Liver (tissue), 8 donors: ENCODE measurements at regions not wholly inside any gene's neighbourhood (a gene's known extent, or its start where the extent isn't known, plus 50 kb on each side); places are given as distances from the start of the nearest gene placed in this dataset.

Experiments
- DNase-seq: peaks from one replicate; pipeline ENCODE4 v3.0.0-alpha.2; 2017; ENCODE audit warnings: low spot score
- H3K27ac ChIP-seq, 2 donors: one replicate each; pipeline ENCODE4 v1.7.0; 2013; ENCODE audit warnings: inconsistent platforms in 2 of 2, low read length in 2 of 2, control low read depth in 1 of 2, low read depth in 1 of 2, mild to moderate bottlenecking in 1 of 2
- H3K27me3 ChIP-seq, 4 donors: one replicate each; pipeline versions ENCODE4 v1.6.1 to v1.7.0; 2013; ENCODE audit warnings: low read length in 3 of 4, inconsistent platforms in 1 of 4, mild to moderate bottlenecking in 1 of 4, moderate library complexity in 1 of 4; ENCODE audit not compliant: control insufficient read depth in 4 of 4, insufficient read depth in 4 of 4
- H3K36me3 ChIP-seq, 4 donors: one replicate each; pipeline versions ENCODE4 v1.6.1 to v1.7.0; 2013; ENCODE audit warnings: low read length in 3 of 4, mild to moderate bottlenecking in 3 of 4, low read depth in 1 of 4, moderate library complexity in 1 of 4; ENCODE audit not compliant: control insufficient read depth in 4 of 4, insufficient read depth in 3 of 4
- H3K4me1 ChIP-seq, 4 donors: one replicate each; pipeline versions ENCODE4 v1.6.1 to v1.7.0; 2013; ENCODE audit warnings: low read length in 3 of 4, mild to moderate bottlenecking in 3 of 4, moderate library complexity in 1 of 4; ENCODE audit not compliant: control insufficient read depth in 4 of 4, insufficient read depth in 4 of 4
- H3K4me3 ChIP-seq, 3 donors: one replicate each; pipeline versions ENCODE4 v1.6.1 to v1.7.0; 2013; ENCODE audit warnings: low read length in 3 of 3, control low read depth in 1 of 3, low read depth in 1 of 3, mild to moderate bottlenecking in 1 of 3
- H3K9ac ChIP-seq, 2 donors: one replicate each; pipeline ENCODE4 v1.7.0; 2013; ENCODE audit warnings: low read length in 2 of 2, mild to moderate bottlenecking in 2 of 2, moderate library complexity in 2 of 2, control low read depth in 1 of 2, low read depth in 1 of 2
- H3K9me3 ChIP-seq, 4 donors: one replicate each; pipeline versions ENCODE4 v1.6.1 to v1.7.0; 2013; ENCODE audit warnings: low read length in 3 of 4; ENCODE audit not compliant: control insufficient read depth in 4 of 4
- ATF3 ChIP-seq: IDR thresholded peaks from 2 replicates; pipeline ENCODE4 v1.6.1; 2016; ENCODE audit warnings: antibody characterized with exemption
- CTCF ChIP-seq: fragments of 150-350 bp; IDR thresholded peaks from 2 replicates; pipeline ENCODE4 v1.5.1; 2017; ENCODE audit warnings: improper control_type of control experiment, low read depth, low read length; ENCODE audit not compliant: missing input control
- EGR1 ChIP-seq, 2 donors: IDR thresholded peaks; 2 replicates each; pipeline ENCODE4 v1.6.1; 2016 to 2018; ENCODE audit warnings: antibody characterized with exemption in 2 of 2, low read depth in 2 of 2
- FOXA1 ChIP-seq: IDR thresholded peaks from 2 replicates; pipeline ENCODE4 v1.6.1; 2016; ENCODE audit warnings: antibody characterized with exemption
- FOXA2 ChIP-seq: IDR thresholded peaks from 2 replicates; pipeline ENCODE4 v1.6.1; 2016; ENCODE audit warnings: antibody characterized with exemption
- GABPA ChIP-seq, 2 donors: IDR thresholded peaks in 1 of 2; conservative IDR thresholded peaks in 1 of 2; 2 replicates each; pipeline ENCODE4 v1.6.1; 2016; ENCODE audit warnings: antibody characterized with exemption in 2 of 2, mild to moderate bottlenecking in 1 of 2, moderate library complexity in 1 of 2
- HNF4A ChIP-seq, 2 donors: conservative IDR thresholded peaks; 2 replicates each; pipeline ENCODE4 v1.6.1; 2016; ENCODE audit warnings: antibody characterized with exemption in 2 of 2, mild to moderate bottlenecking in 2 of 2
- HNF4G ChIP-seq: IDR thresholded peaks from 2 replicates; pipeline ENCODE4 v1.6.1; 2016; ENCODE audit warnings: antibody characterized with exemption
- JUND ChIP-seq, 2 donors: IDR thresholded peaks; 2 replicates each; pipeline ENCODE4 v1.6.1; 2016; ENCODE audit warnings: antibody characterized with exemption in 2 of 2
- MAX ChIP-seq: IDR thresholded peaks from 2 replicates; pipeline ENCODE4 v1.6.1; 2016; ENCODE audit warnings: antibody characterized with exemption
- NR2F2 ChIP-seq: IDR thresholded peaks from 2 replicates; pipeline ENCODE4 v1.6.1; 2016; ENCODE audit warnings: antibody characterized with exemption
- RAD21 ChIP-seq, 2 donors: IDR thresholded peaks; 2 replicates each; pipeline ENCODE4 v1.6.1; 2016; ENCODE audit warnings: antibody characterized with exemption in 2 of 2, mild to moderate bottlenecking in 2 of 2
- REST ChIP-seq: IDR thresholded peaks from 2 replicates; pipeline ENCODE4 v1.6.1; 2016; ENCODE audit warnings: antibody characterized with exemption, mild to moderate bottlenecking
- RXRA ChIP-seq, 2 donors: IDR thresholded peaks; 2 replicates each; pipeline ENCODE4 v1.6.1; 2017 to 2018; ENCODE audit warnings: antibody characterized with exemption in 2 of 2, mild to moderate bottlenecking in 1 of 2
- SP1 ChIP-seq: IDR thresholded peaks from 2 replicates; pipeline ENCODE4 v1.6.1; 2018; ENCODE audit warnings: antibody characterized with exemption, mild to moderate bottlenecking
- TAF1 ChIP-seq: conservative IDR thresholded peaks from 2 replicates; pipeline ENCODE4 v1.6.1; 2016; ENCODE audit warnings: antibody characterized with exemption, mild to moderate bottlenecking
- YY1 ChIP-seq: IDR thresholded peaks from 2 replicates; pipeline ENCODE4 v1.6.1; 2016; ENCODE audit warnings: antibody characterized with exemption, mild to moderate bottlenecking
- ZBTB33 ChIP-seq: IDR thresholded peaks from 2 replicates; pipeline ENCODE4 v1.6.1; 2016; ENCODE audit warnings: antibody characterized with exemption
- WGBS: extraction: QIAGEN DNeasy Blood & Tissue Kit; methylation state at CpG from one replicate; pipeline ENCODE4 v1.1.7; 2013; 5-methylcytosine and 5-hydroxymethylcytosine counted together
- donor health status: healthy.
- donor health status: healthy.
- donor health status: healthy.
- donor health status: healthy.
- donor health status: healthy.

- TF ChIP-seq RXRA (IDR thresholded peaks at IDR 0.05) (no peak), HNF4A (conservative IDR thresholded peaks at IDR 0.05) (no peak), EGR1 (IDR thresholded peaks at IDR 0.05; ENCODE audit: low read depth in 2 of 2) (no peak), FOXA1 (no peak), TAF1 (no peak), YY1 (no peak)
- Histone ChIP-seq H3K36me3 (no peaks in the 10 kb centered on the region), H3K27me3 (no peaks in the 10 kb centered on the region), H3K27ac (no peak overlapping the region), H3K4me1 (no peaks in the 10 kb centered on the region), H3K9ac (no peak overlapping the region), H3K9me3 (no peaks in the 10 kb centered on the region), H3K4me3 (no peak overlapping the region)
- DNase-seq, result no peak
Measured at GRCh38 chr15:95857758-95858157, 472.7 kb upstream of the NR2F2 start.

GRCh38 chr15:95860406-95860805 lies 470.1 kb upstream of the NR2F2 start:
- no peak overlapping the region for H3K27ac ChIP-seq
- DNase-seq, result no peak
- TF ChIP-seq SP1 (no peak), FOXA2 (no peak), RAD21 (IDR thresholded peaks at IDR 0.05) (no peak), TAF1 (no peak), HNF4G (no peak), ATF3 (no peak), EGR1 (IDR thresholded peaks at IDR 0.05; ENCODE audit: low read depth in 2 of 2) (no peak), REST (no peak), MAX (no peak), JUND (IDR thresholded peaks at IDR 0.05) (no peak), ZBTB33 (no peak), HNF4A (conservative IDR thresholded peaks at IDR 0.05) (no peak), NR2F2 (no peak), RXRA (IDR thresholded peaks at IDR 0.05) (no peak), CTCF (no peak), FOXA1 (no peak), YY1 (no peak), GABPA (IDR thresholded peaks at IDR 0.05 in 1 of 2, conservative IDR thresholded peaks at IDR 0.05 in 1 of 2) (no peak)
- no peak overlapping the region for H3K4me3 ChIP-seq
- no peak overlapping the region for H3K9ac ChIP-seq
- no peaks in the 10 kb centered on the region for H3K4me1 ChIP-seq
- H3K27me3 ChIP-seq, result no peaks in the 10 kb centered on the region
- H3K36me3 ChIP-seq, result no peaks in the 10 kb centered on the region
- 81% methylated on average over 1 of the region's 1 CpG for WGBS
- no peaks in the 10 kb centered on the region for H3K9me3 ChIP-seq
